ENCODE measurements at regions not wholly inside any gene's neighbourhood (a gene's known extent, or its start where the extent isn't known, plus 50 kb on each side); places are given as distances from the start of the nearest gene placed in this dataset.

- peak; percentile 39 for TF ChIP-seq CTCF (IDR thresholded peaks at IDR 0.05; ENCODE audit: low read depth, low read length)
- no peak for TF ChIP-seq EZH2phosphoT487 (IDR thresholded peaks at IDR 0.05; ENCODE audit: low read depth)
These were observed 84.6 kb upstream of the NEK7 start for GRCh38 chr1:198072177-198072576.
